ENCODE measurements at regions not wholly inside any gene's neighbourhood (a gene's known extent, or its start where the extent isn't known, plus 50 kb on each side); places are given as distances from the start of the nearest gene placed in this dataset.

GRCh38 chrX:16014171-16014570, 109.2 kb upstream of the GRPR start:
- no peaks in the 10 kb centered on the region for H3K9me3 Mint-ChIP-seq
- Histone ChIP-seq H3K9me3 (ENCODE audit: control insufficient read depth, insufficient read depth, low read length) (no peaks in the 10 kb centered on the region), H3K4me3 (ENCODE audit: low read length) (no peak overlapping the region), H3K4me1 (ENCODE audit: control insufficient read depth, insufficient read depth, low read length) (no peaks in the 10 kb centered on the region), H3K27me3 (ENCODE audit: control insufficient read depth, insufficient read depth, low read length) (no peaks in the 10 kb centered on the region), H3K27ac (ENCODE audit: low read length) (no peak overlapping the region), H3K36me3 (ENCODE audit: control insufficient read depth, insufficient read depth, low read length) (no peaks in the 10 kb centered on the region)
- no peak for DNase-seq
- no peaks in the 10 kb centered on the region for H3K36me3 Mint-ChIP-seq
- no peaks in the 10 kb centered on the region for H3K4me1 Mint-ChIP-seq
- no peak overlapping the region for H3K27ac Mint-ChIP-seq
- no peak for TF ChIP-seq CTCF (IDR thresholded peaks at IDR 0.05)
- no peak for ATAC-seq
- H3K27me3 Mint-ChIP-seq (ENCODE audit: low read depth in 2 of 2) = peaks cover 0 to 42% of the 10 kb centered on the region in 2 donors
- no peak overlapping the region for H3K4me3 Mint-ChIP-seq
- intact Hi-C loops (cut with micrococcal nuclease) = no loop called here

- Mint-ChIP-seq H3K4me1 (no peaks in the 10 kb centered on the region), H3K36me3 (no peaks in the 10 kb centered on the region), H3K9me3 (no peaks in the 10 kb centered on the region), H3K4me3 (no peak overlapping the region), H3K27ac (no peak overlapping the region), H3K27me3 (ENCODE audit: low read depth in 2 of 2) (peaks cover 0 to 48% of the 10 kb centered on the region in 2 donors)
- DNase-seq = no peak
- TF ChIP-seq CTCF (IDR thresholded peaks at IDR 0.05) = no peak
- no CpG with 5 or more reads among the region's 1 CpG for WGBS (ENCODE audit: insufficient coverage)
- ATAC-seq = no peak
- no peaks in the 10 kb centered on the region for H3K9me3 ChIP-seq (ENCODE audit: control insufficient read depth, insufficient read depth, low read length)
- no peak overlapping the region for H3K27ac ChIP-seq (ENCODE audit: low read length)
- intact Hi-C loops (cut with micrococcal nuclease) = no loop called here
- no peaks in the 10 kb centered on the region for H3K27me3 ChIP-seq (ENCODE audit: control insufficient read depth, insufficient read depth, low read length)
- no peaks in the 10 kb centered on the region for H3K4me1 ChIP-seq (ENCODE audit: control insufficient read depth, insufficient read depth, low read length)
- H3K4me3 ChIP-seq (ENCODE audit: low read length) = no peak overlapping the region
- H3K36me3 ChIP-seq (ENCODE audit: control insufficient read depth, insufficient read depth, low read length) = no peaks in the 10 kb centered on the region
These were observed 111.1 kb upstream of the GRPR start for GRCh38 chrX:16012250-16012649.

- Histone ChIP-seq H3K4me1 (ENCODE audit: control insufficient read depth, insufficient read depth, low read length) (no peaks in the 10 kb centered on the region), H3K27ac (ENCODE audit: low read length) (no peak overlapping the region), H3K4me3 (ENCODE audit: low read length) (no peak overlapping the region), H3K27me3 (ENCODE audit: control insufficient read depth, insufficient read depth, low read length) (no peaks in the 10 kb centered on the region), H3K9me3 (ENCODE audit: control insufficient read depth, insufficient read depth, low read length) (no peaks in the 10 kb centered on the region), H3K36me3 (ENCODE audit: control insufficient read depth, insufficient read depth, low read length) (no peaks in the 10 kb centered on the region)
- Mint-ChIP-seq H3K4me1 (no peaks in the 10 kb centered on the region), H3K27me3 (ENCODE audit: low read depth in 2 of 2) (peaks cover 0 to 50% of the 10 kb centered on the region in 2 donors), H3K9me3 (no peaks in the 10 kb centered on the region), H3K4me3 (no peak overlapping the region), H3K36me3 (no peaks in the 10 kb centered on the region), H3K27ac (no peak overlapping the region)
- ATAC-seq (no peak), DNase-seq (no peak)
- 81% methylated on average over 2 of the region's 2 CpGs for WGBS (ENCODE audit: insufficient coverage)
- no peak for TF ChIP-seq CTCF (IDR thresholded peaks at IDR 0.05)
- intact Hi-C loops (cut with micrococcal nuclease) = no loop called here
These were observed 117.4 kb upstream of the GRPR start for GRCh38 chrX:16005917-16006316.

- DNase-seq (no peak), ATAC-seq (no peak)
- no peak overlapping the region for H3K27ac Mint-ChIP-seq
- H3K4me1 ChIP-seq (ENCODE audit: control insufficient read depth, insufficient read depth, low read length) = no peaks in the 10 kb centered on the region
- H3K27ac ChIP-seq (ENCODE audit: low read length) = no peak overlapping the region
- intact Hi-C loops (cut with micrococcal nuclease) = no loop called here
- peaks cover 0 to 33% of the 10 kb centered on the region in 2 donors for H3K27me3 Mint-ChIP-seq (ENCODE audit: low read depth in 2 of 2)
- H3K9me3 Mint-ChIP-seq = no peaks in the 10 kb centered on the region
- no peaks in the 10 kb centered on the region for H3K36me3 Mint-ChIP-seq
- no peak overlapping the region for H3K4me3 Mint-ChIP-seq
- H3K4me1 Mint-ChIP-seq = no peaks in the 10 kb centered on the region
- no peak overlapping the region for H3K4me3 ChIP-seq (ENCODE audit: low read length)
- H3K36me3 ChIP-seq (ENCODE audit: control insufficient read depth, insufficient read depth, low read length) = no peaks in the 10 kb centered on the region
- H3K9me3 ChIP-seq (ENCODE audit: control insufficient read depth, insufficient read depth, low read length) = no peaks in the 10 kb centered on the region
- WGBS (ENCODE audit: insufficient coverage) = 100% methylated on average over 1 of the region's 1 CpG
- no peak for TF ChIP-seq CTCF (IDR thresholded peaks at IDR 0.05)
- no peaks in the 10 kb centered on the region for H3K27me3 ChIP-seq (ENCODE audit: control insufficient read depth, insufficient read depth, low read length)
These were observed 121.2 kb upstream of the GRPR start for GRCh38 chrX:16002185-16002584.

All from natural killer cell (primary cell).